Central memory CD8-positive, alpha-beta T cell (primary cell): ENCODE measurements at regions not wholly inside any gene's neighbourhood (a gene's known extent, or its start where the extent isn't known, plus 50 kb on each side); places are given as distances from the start of the nearest gene placed in this dataset.

Experiments
- ATAC-seq: fragments of 150-1000 bp; cut with Tn5 transposase; replicated peaks from 2 replicates; pipeline ENCODE4 v1.10.0; 2022; ENCODE audit warnings: mild to moderate bottlenecking, moderate FRiP score, moderate number of reproducible peaks; ENCODE audit not compliant: poor library complexity, severe bottlenecking; ENCODE audit errors: extremely low read depth
- DNase-seq, 2 donors: peaks; one replicate each; pipeline ENCODE4 v3.0.0; 2021; ENCODE audit warnings: low spot score in 2 of 2
- H3K27ac Mint-ChIP-seq: one replicate; pipeline ENCODE4 v1.8.0; 2022; ENCODE audit warnings: low read depth, mild to moderate bottlenecking, moderate library complexity, mixed read lengths
- H3K27me3 Mint-ChIP-seq: one replicate; pipeline ENCODE4 v1.8.0; 2022; ENCODE audit warnings: mixed read lengths
- H3K36me3 Mint-ChIP-seq: one replicate; pipeline ENCODE4 v1.8.0; 2022; ENCODE audit warnings: mild to moderate bottlenecking, moderate library complexity, mixed read lengths; ENCODE audit not compliant: insufficient read depth
- H3K4me1 Mint-ChIP-seq: one replicate; pipeline ENCODE4 v1.8.0; 2022; ENCODE audit warnings: mixed read lengths
- H3K4me3 Mint-ChIP-seq: one replicate; pipeline ENCODE4 v1.8.0; 2022; ENCODE audit warnings: mild to moderate bottlenecking, moderate library complexity, mixed read lengths
- H3K9me3 Mint-ChIP-seq: one replicate; pipeline ENCODE4 v1.8.0; 2022; ENCODE audit warnings: mixed read lengths

GRCh38 chr3:148588291-148588690 is 109.4 kb upstream of the AGTR1 start:
- H3K4me1 Mint-ChIP-seq = no peaks in the 10 kb centered on the region
- no peaks in the 10 kb centered on the region for H3K27me3 Mint-ChIP-seq
- no peaks in the 10 kb centered on the region for H3K36me3 Mint-ChIP-seq
- ATAC-seq = no peak
- no peak for DNase-seq
- H3K27ac Mint-ChIP-seq = no peak overlapping the region
- no peak overlapping the region for H3K4me3 Mint-ChIP-seq
- no peaks in the 10 kb centered on the region for H3K9me3 Mint-ChIP-seq

- no peaks in the 10 kb centered on the region for H3K27me3 Mint-ChIP-seq
- H3K9me3 Mint-ChIP-seq = no peaks in the 10 kb centered on the region
- H3K36me3 Mint-ChIP-seq = no peaks in the 10 kb centered on the region
- no peak overlapping the region for H3K27ac Mint-ChIP-seq
- no peak for DNase-seq
- H3K4me1 Mint-ChIP-seq = no peaks in the 10 kb centered on the region
- no peak overlapping the region for H3K4me3 Mint-ChIP-seq
- no peak for ATAC-seq
These were observed 106.2 kb upstream of the AGTR1 start for GRCh38 chr3:148591525-148591924.

- H3K4me3 Mint-ChIP-seq = no peak overlapping the region
- no peak for DNase-seq
- H3K9me3 Mint-ChIP-seq = no peaks in the 10 kb centered on the region
- no peaks in the 10 kb centered on the region for H3K4me1 Mint-ChIP-seq
- no peak for ATAC-seq
- no peak overlapping the region for H3K27ac Mint-ChIP-seq
- no peaks in the 10 kb centered on the region for H3K27me3 Mint-ChIP-seq
- H3K36me3 Mint-ChIP-seq = no peaks in the 10 kb centered on the region
These were observed 99.1 kb upstream of the AGTR1 start for GRCh38 chr3:148598619-148599018.

- no peak for ATAC-seq
- no peak for DNase-seq
- H3K9me3 Mint-ChIP-seq = no peaks in the 10 kb centered on the region
- no peak overlapping the region for H3K27ac Mint-ChIP-seq
- no peaks in the 10 kb centered on the region for H3K36me3 Mint-ChIP-seq
- no peaks in the 10 kb centered on the region for H3K4me1 Mint-ChIP-seq
- no peak overlapping the region for H3K4me3 Mint-ChIP-seq
- H3K27me3 Mint-ChIP-seq = no peaks in the 10 kb centered on the region
These were observed 98.2 kb upstream of the AGTR1 start for GRCh38 chr3:148599481-148599880.

- no peaks in the 10 kb centered on the region for H3K9me3 Mint-ChIP-seq
- ATAC-seq (no peak), DNase-seq (no peak)
- H3K4me3 Mint-ChIP-seq = no peak overlapping the region
- no peaks in the 10 kb centered on the region for H3K27me3 Mint-ChIP-seq
- H3K36me3 Mint-ChIP-seq = no peaks in the 10 kb centered on the region
- H3K4me1 Mint-ChIP-seq = no peaks in the 10 kb centered on the region
- no peak overlapping the region for H3K27ac Mint-ChIP-seq
These were observed 97.3 kb upstream of the AGTR1 start for GRCh38 chr3:148600440-148600839.

GRCh38 chr3:148600902-148601765 is 96.6 kb upstream of the AGTR1 start:
- Mint-ChIP-seq H3K36me3 (no peaks in the 10 kb centered on the region), H3K27me3 (no peaks in the 10 kb centered on the region), H3K9me3 (peaks cover under 1% of the 10 kb centered on the region), H3K27ac (no peak overlapping the region), H3K4me3 (no peak overlapping the region), H3K4me1 (no peaks in the 10 kb centered on the region)
- DNase-seq = no peak
- ATAC-seq = no peak

GRCh38 chr3:148601766-148602685 is 95.7 kb upstream of the AGTR1 start:
- H3K4me1 Mint-ChIP-seq = no peaks in the 10 kb centered on the region
- ATAC-seq (no peak), DNase-seq (no peak)
- peaks cover 8% of the 10 kb centered on the region for H3K9me3 Mint-ChIP-seq
- no peak overlapping the region for H3K4me3 Mint-ChIP-seq
- no peak overlapping the region for H3K27ac Mint-ChIP-seq
- H3K36me3 Mint-ChIP-seq = no peaks in the 10 kb centered on the region
- H3K27me3 Mint-ChIP-seq = no peaks in the 10 kb centered on the region

- peaks cover 17% of the 10 kb centered on the region for H3K9me3 Mint-ChIP-seq
- H3K27ac Mint-ChIP-seq = no peak overlapping the region
- H3K4me1 Mint-ChIP-seq = no peaks in the 10 kb centered on the region
- no peak for ATAC-seq
- no peaks in the 10 kb centered on the region for H3K27me3 Mint-ChIP-seq
- H3K36me3 Mint-ChIP-seq = no peaks in the 10 kb centered on the region
- H3K4me3 Mint-ChIP-seq = no peak overlapping the region
- DNase-seq = no peak
These were observed 93.2 kb upstream of the AGTR1 start for GRCh38 chr3:148604270-148605085.

GRCh38 chr3:148605521-148605920 is 92.2 kb upstream of the AGTR1 start:
- no peak for ATAC-seq
- DNase-seq = no peak
- H3K4me1 Mint-ChIP-seq = no peaks in the 10 kb centered on the region
- no peak overlapping the region for H3K4me3 Mint-ChIP-seq
- no peaks in the 10 kb centered on the region for H3K36me3 Mint-ChIP-seq
- no peaks in the 10 kb centered on the region for H3K27me3 Mint-ChIP-seq
- peaks cover 24% of the 10 kb centered on the region for H3K9me3 Mint-ChIP-seq
- H3K27ac Mint-ChIP-seq = no peak overlapping the region

- DNase-seq = no peak
These were observed 90.7 kb upstream of the AGTR1 start for GRCh38 chr3:148606979-148607378.

GRCh38 chr3:148607491-148607890 is 90.2 kb upstream of the AGTR1 start:
- Mint-ChIP-seq H3K4me3 (no peak overlapping the region), H3K4me1 (no peaks in the 10 kb centered on the region), H3K27me3 (no peaks in the 10 kb centered on the region), H3K9me3 (peaks cover 24% of the 10 kb centered on the region), H3K36me3 (no peaks in the 10 kb centered on the region), H3K27ac (no peak overlapping the region)
- no peak for DNase-seq
- ATAC-seq = no peak

More at GRCh38 chr3:148606979-148607378, 90.7 kb upstream of the AGTR1 start:
- Mint-ChIP-seq H3K36me3 (no peaks in the 10 kb centered on the region), H3K4me1 (no peaks in the 10 kb centered on the region), H3K4me3 (no peak overlapping the region), H3K27ac (no peak overlapping the region), H3K27me3 (no peaks in the 10 kb centered on the region), H3K9me3 (peaks cover 24% of the 10 kb centered on the region)
- ATAC-seq = no peak

- ATAC-seq (no peak), DNase-seq (no peak)
- Mint-ChIP-seq H3K27ac (no peak overlapping the region), H3K36me3 (no peaks in the 10 kb centered on the region), H3K4me1 (no peaks in the 10 kb centered on the region), H3K9me3 (peaks cover 21% of the 10 kb centered on the region), H3K27me3 (no peaks in the 10 kb centered on the region), H3K4me3 (no peak overlapping the region)
These were observed 85.4 kb upstream of the AGTR1 start for GRCh38 chr3:148612278-148612677.
